Liver (tissue), 8 donors: ENCODE measurements at regions not wholly inside any gene's neighbourhood (a gene's known extent, or its start where the extent isn't known, plus 50 kb on each side); places are given as distances from the start of the nearest gene placed in this dataset.

ENCODE experiments used
- DNase-seq: peaks from one replicate; pipeline ENCODE4 v3.0.0-alpha.2; 2017; ENCODE audit warnings: low spot score
- H3K27ac ChIP-seq, 2 donors: one replicate each; pipeline ENCODE4 v1.7.0; 2013; ENCODE audit warnings: inconsistent platforms in 2 of 2, low read length in 2 of 2, control low read depth in 1 of 2, low read depth in 1 of 2, mild to moderate bottlenecking in 1 of 2
- H3K27me3 ChIP-seq, 4 donors: one replicate each; pipeline versions ENCODE4 v1.6.1 to v1.7.0; 2013; ENCODE audit warnings: low read length in 3 of 4, inconsistent platforms in 1 of 4, mild to moderate bottlenecking in 1 of 4, moderate library complexity in 1 of 4; ENCODE audit not compliant: control insufficient read depth in 4 of 4, insufficient read depth in 4 of 4
- H3K36me3 ChIP-seq, 4 donors: one replicate each; pipeline versions ENCODE4 v1.6.1 to v1.7.0; 2013; ENCODE audit warnings: low read length in 3 of 4, mild to moderate bottlenecking in 3 of 4, low read depth in 1 of 4, moderate library complexity in 1 of 4; ENCODE audit not compliant: control insufficient read depth in 4 of 4, insufficient read depth in 3 of 4
- H3K4me1 ChIP-seq, 4 donors: one replicate each; pipeline versions ENCODE4 v1.6.1 to v1.7.0; 2013; ENCODE audit warnings: low read length in 3 of 4, mild to moderate bottlenecking in 3 of 4, moderate library complexity in 1 of 4; ENCODE audit not compliant: control insufficient read depth in 4 of 4, insufficient read depth in 4 of 4
- H3K4me3 ChIP-seq, 3 donors: one replicate each; pipeline versions ENCODE4 v1.6.1 to v1.7.0; 2013; ENCODE audit warnings: low read length in 3 of 3, control low read depth in 1 of 3, low read depth in 1 of 3, mild to moderate bottlenecking in 1 of 3
- H3K9ac ChIP-seq, 2 donors: one replicate each; pipeline ENCODE4 v1.7.0; 2013; ENCODE audit warnings: low read length in 2 of 2, mild to moderate bottlenecking in 2 of 2, moderate library complexity in 2 of 2, control low read depth in 1 of 2, low read depth in 1 of 2
- H3K9me3 ChIP-seq, 4 donors: one replicate each; pipeline versions ENCODE4 v1.6.1 to v1.7.0; 2013; ENCODE audit warnings: low read length in 3 of 4; ENCODE audit not compliant: control insufficient read depth in 4 of 4
- ATF3 ChIP-seq: IDR thresholded peaks from 2 replicates; pipeline ENCODE4 v1.6.1; 2016; ENCODE audit warnings: antibody characterized with exemption
- CTCF ChIP-seq: fragments of 150-350 bp; IDR thresholded peaks from 2 replicates; pipeline ENCODE4 v1.5.1; 2017; ENCODE audit warnings: improper control_type of control experiment, low read depth, low read length; ENCODE audit not compliant: missing input control
- EGR1 ChIP-seq, 2 donors: IDR thresholded peaks; 2 replicates each; pipeline ENCODE4 v1.6.1; 2016 to 2018; ENCODE audit warnings: antibody characterized with exemption in 2 of 2, low read depth in 2 of 2
- FOXA2 ChIP-seq: IDR thresholded peaks from 2 replicates; pipeline ENCODE4 v1.6.1; 2016; ENCODE audit warnings: antibody characterized with exemption
- HNF4A ChIP-seq, 2 donors: conservative IDR thresholded peaks; 2 replicates each; pipeline ENCODE4 v1.6.1; 2016; ENCODE audit warnings: antibody characterized with exemption in 2 of 2, mild to moderate bottlenecking in 2 of 2
- HNF4G ChIP-seq: IDR thresholded peaks from 2 replicates; pipeline ENCODE4 v1.6.1; 2016; ENCODE audit warnings: antibody characterized with exemption
- JUND ChIP-seq, 2 donors: IDR thresholded peaks; 2 replicates each; pipeline ENCODE4 v1.6.1; 2016; ENCODE audit warnings: antibody characterized with exemption in 2 of 2
- RAD21 ChIP-seq, 2 donors: IDR thresholded peaks; 2 replicates each; pipeline ENCODE4 v1.6.1; 2016; ENCODE audit warnings: antibody characterized with exemption in 2 of 2, mild to moderate bottlenecking in 2 of 2
- RXRA ChIP-seq, 2 donors: IDR thresholded peaks; 2 replicates each; pipeline ENCODE4 v1.6.1; 2017 to 2018; ENCODE audit warnings: antibody characterized with exemption in 2 of 2, mild to moderate bottlenecking in 1 of 2
- SP1 ChIP-seq: IDR thresholded peaks from 2 replicates; pipeline ENCODE4 v1.6.1; 2018; ENCODE audit warnings: antibody characterized with exemption, mild to moderate bottlenecking
- TAF1 ChIP-seq: conservative IDR thresholded peaks from 2 replicates; pipeline ENCODE4 v1.6.1; 2016; ENCODE audit warnings: antibody characterized with exemption, mild to moderate bottlenecking
- YY1 ChIP-seq: IDR thresholded peaks from 2 replicates; pipeline ENCODE4 v1.6.1; 2016; ENCODE audit warnings: antibody characterized with exemption, mild to moderate bottlenecking
- WGBS: extraction: QIAGEN DNeasy Blood & Tissue Kit; methylation state at CpG from one replicate; pipeline ENCODE4 v1.1.7; 2013; 5-methylcytosine and 5-hydroxymethylcytosine counted together
- TF ChIP-seq, protein P1 (sequence below): IDR thresholded peaks from 2 replicates; pipeline ENCODE4 v1.6.1; 2016; ENCODE audit warnings: antibody characterized with exemption
- TF ChIP-seq, protein P2 (sequence below): IDR thresholded peaks from 2 replicates; pipeline ENCODE4 v1.6.1; 2016; ENCODE audit warnings: antibody characterized with exemption, mild to moderate bottlenecking
- TF ChIP-seq, protein P3 (sequence below): IDR thresholded peaks from 2 replicates; pipeline ENCODE4 v1.6.1; 2016; ENCODE audit warnings: antibody characterized with exemption
- donor health status: healthy.
- donor health status: healthy.
- donor health status: healthy.
- donor health status: healthy.
- donor health status: healthy.

DNA sequence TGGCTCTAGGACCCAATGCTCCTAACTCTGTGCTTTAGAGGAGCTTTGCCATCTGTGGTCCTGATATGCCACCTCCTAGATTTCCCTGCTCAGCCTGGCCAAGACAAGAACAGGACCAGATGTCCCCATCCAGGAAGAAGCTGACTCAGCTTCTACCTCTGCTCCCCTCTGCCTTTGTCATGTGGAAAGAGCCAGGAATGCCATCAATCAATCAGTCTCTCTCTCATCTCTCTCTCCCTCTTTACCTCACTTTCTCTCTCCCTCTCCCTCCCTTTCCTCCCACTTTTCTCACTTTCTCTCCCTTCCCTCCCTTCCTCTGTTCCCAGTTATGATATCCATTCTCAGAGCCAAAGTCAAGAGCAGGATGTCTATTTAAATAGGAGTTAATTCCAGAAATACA, 892.5 kb upstream of the TMEM132C start:
- H3K27ac ChIP-seq: no peak overlapping the region
- no peak overlapping the region for H3K4me3 ChIP-seq
- H3K4me1 ChIP-seq: no peaks in the 10 kb centered on the region
- H3K27me3 ChIP-seq: peaks cover 0 to 8% (median 1%) of the 10 kb centered on the region in 4 donors
- H3K9ac ChIP-seq: no peak overlapping the region
- H3K36me3 ChIP-seq: no peaks in the 10 kb centered on the region
- H3K9me3 ChIP-seq: peaks cover 0 to under 1% (median 0%) of the 10 kb centered on the region in 4 donors
- DNase-seq: no peak
- TF ChIP-seq HNF4G (no peak), CTCF (no peak), SP1 (no peak), ATF3 (no peak), YY1 (no peak), TAF1 (no peak), JUND (IDR thresholded peaks at IDR 0.05) (no peak), FOXA2 (no peak), RAD21 (IDR thresholded peaks at IDR 0.05) (no peak), HNF4A (conservative IDR thresholded peaks at IDR 0.05) (no peak), EGR1 (IDR thresholded peaks at IDR 0.05; ENCODE audit: low read depth in 2 of 2) (no peak)
- TF ChIP-seq, protein P1, sequence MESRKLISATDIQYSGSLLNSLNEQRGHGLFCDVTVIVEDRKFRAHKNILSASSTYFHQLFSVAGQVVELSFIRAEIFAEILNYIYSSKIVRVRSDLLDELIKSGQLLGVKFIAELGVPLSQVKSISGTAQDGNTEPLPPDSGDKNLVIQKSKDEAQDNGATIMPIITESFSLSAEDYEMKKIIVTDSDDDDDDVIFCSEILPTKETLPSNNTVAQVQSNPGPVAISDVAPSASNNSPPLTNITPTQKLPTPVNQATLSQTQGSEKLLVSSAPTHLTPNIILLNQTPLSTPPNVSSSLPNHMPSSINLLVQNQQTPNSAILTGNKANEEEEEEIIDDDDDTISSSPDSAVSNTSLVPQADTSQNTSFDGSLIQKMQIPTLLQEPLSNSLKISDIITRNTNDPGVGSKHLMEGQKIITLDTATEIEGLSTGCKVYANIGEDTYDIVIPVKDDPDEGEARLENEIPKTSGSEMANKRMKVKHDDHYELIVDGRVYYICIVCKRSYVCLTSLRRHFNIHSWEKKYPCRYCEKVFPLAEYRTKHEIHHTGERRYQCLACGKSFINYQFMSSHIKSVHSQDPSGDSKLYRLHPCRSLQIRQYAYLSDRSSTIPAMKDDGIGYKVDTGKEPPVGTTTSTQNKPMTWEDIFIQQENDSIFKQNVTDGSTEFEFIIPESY: no peak
- TF ChIP-seq, protein P2, sequence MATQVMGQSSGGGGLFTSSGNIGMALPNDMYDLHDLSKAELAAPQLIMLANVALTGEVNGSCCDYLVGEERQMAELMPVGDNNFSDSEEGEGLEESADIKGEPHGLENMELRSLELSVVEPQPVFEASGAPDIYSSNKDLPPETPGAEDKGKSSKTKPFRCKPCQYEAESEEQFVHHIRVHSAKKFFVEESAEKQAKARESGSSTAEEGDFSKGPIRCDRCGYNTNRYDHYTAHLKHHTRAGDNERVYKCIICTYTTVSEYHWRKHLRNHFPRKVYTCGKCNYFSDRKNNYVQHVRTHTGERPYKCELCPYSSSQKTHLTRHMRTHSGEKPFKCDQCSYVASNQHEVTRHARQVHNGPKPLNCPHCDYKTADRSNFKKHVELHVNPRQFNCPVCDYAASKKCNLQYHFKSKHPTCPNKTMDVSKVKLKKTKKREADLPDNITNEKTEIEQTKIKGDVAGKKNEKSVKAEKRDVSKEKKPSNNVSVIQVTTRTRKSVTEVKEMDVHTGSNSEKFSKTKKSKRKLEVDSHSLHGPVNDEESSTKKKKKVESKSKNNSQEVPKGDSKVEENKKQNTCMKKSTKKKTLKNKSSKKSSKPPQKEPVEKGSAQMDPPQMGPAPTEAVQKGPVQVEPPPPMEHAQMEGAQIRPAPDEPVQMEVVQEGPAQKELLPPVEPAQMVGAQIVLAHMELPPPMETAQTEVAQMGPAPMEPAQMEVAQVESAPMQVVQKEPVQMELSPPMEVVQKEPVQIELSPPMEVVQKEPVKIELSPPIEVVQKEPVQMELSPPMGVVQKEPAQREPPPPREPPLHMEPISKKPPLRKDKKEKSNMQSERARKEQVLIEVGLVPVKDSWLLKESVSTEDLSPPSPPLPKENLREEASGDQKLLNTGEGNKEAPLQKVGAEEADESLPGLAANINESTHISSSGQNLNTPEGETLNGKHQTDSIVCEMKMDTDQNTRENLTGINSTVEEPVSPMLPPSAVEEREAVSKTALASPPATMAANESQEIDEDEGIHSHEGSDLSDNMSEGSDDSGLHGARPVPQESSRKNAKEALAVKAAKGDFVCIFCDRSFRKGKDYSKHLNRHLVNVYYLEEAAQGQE: no peak
- TF ChIP-seq, protein P3, sequence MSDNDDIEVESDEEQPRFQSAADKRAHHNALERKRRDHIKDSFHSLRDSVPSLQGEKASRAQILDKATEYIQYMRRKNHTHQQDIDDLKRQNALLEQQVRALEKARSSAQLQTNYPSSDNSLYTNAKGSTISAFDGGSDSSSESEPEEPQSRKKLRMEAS: no peak

GRCh38 chr12:127381043-127381668, 885.8 kb upstream of the TMEM132C start:
- TF ChIP-seq RXRA (IDR thresholded peaks at IDR 0.05) (no peak), RAD21 (IDR thresholded peaks at IDR 0.05) (peak; percentile 69 to 76), CTCF (peak; percentile 73)
- peaks cover 0 to 8% (median 0%) of the 10 kb centered on the region in 4 donors for H3K27me3 ChIP-seq
- no peaks in the 10 kb centered on the region for H3K36me3 ChIP-seq
- 4% methylated on average over 33 of the region's 33 CpGs for WGBS
- no peak overlapping the region for H3K9ac ChIP-seq
- peaks cover 2 to 5% (median 3%) of the 10 kb centered on the region in 4 donors for H3K4me1 ChIP-seq
- H3K27ac ChIP-seq: no peak overlapping the region
- H3K4me3 ChIP-seq: peak overlapping the region in 1 of 3 donors; percentile 21
- no peaks in the 10 kb centered on the region for H3K9me3 ChIP-seq
- DNase-seq: peak; percentile 60
